GM19372 (cell line): ENCODE measurements at regions not wholly inside any gene's neighbourhood (a gene's known extent, or its start where the extent isn't known, plus 50 kb on each side); places are given as distances from the start of the nearest gene placed in this dataset.

Experiments used
- ATAC-seq: cut with Tn5 transposase; IDR thresholded peaks from one replicate; pipeline ENCODE4 v1.9.1; 2021; ENCODE audit warnings: mild to moderate bottlenecking, low read depth, moderate library complexity; ENCODE audit not compliant: unreplicated experiment

DNA sequence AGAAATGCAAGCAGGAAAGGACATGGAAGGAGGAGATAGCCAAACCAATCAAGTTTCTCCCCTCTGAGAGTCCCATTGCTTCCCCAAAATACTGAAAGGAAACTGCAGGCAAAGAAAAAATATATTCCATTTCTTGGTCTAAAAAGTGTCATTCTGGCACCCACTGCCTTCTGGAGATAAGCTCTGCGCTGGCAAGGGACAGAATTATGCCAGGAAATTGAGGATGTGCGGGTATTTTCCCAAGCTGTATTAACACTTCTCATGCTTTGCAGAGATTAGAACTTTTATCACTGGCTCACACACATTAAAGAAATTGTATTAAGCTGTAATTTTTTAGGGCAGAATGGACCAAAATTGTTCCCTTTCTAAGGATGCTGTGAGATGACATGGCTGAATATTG is 381.2 kb upstream of the DUSP10 start:
- ATAC-seq: no peak

DNA sequence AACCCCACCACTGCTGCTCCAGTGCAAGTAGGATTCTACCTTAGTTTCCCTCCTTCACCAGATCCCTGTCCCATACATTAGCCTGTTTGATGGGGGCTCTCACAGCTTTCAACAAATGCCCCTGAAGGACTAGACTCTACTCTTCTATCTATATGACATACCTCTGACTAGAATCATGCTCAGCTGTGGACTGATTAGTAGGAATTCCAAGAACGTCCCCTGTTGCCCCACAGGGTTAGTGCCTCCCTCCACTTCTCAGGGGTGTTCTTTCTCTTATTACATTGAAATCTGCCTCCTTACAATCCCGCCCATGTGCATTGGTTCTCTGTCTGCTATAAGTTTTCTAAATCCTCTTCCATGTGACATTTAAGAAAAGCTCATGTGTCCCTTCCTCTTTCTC is 375.9 kb upstream of the DUSP10 start:
- ATAC-seq: no peak

GRCh38 chr1:222114536-222115156 is 372.8 kb upstream of the DUSP10 start:
- ATAC-seq: no peak

GRCh38 chr1:222109836-222110235 is 367.9 kb upstream of the DUSP10 start:
- ATAC-seq: no peak

DNA sequence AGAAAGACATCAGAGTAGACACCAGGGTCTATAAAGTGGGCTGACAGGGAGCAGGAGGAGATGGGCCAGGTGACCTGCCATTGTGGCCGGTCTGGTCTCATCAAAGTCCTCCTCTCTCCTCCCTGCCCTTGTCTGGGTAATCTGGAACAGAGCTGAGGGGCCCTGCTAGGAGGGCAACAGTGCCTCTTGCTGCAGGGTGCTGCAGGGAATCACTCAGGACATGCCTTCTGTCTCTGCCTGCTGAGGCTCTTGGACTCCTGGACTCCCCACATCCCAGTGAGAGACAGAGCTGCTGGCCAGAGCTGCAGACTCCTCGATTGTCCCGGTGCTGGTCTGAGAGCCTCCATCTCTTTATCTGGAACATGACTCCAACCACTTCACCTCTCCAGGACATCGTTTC is 366.1 kb upstream of the DUSP10 start:
- ATAC-seq: no peak

GRCh38 chr1:222107267-222107666 is 365.4 kb upstream of the DUSP10 start:
- no peak for ATAC-seq

DNA sequence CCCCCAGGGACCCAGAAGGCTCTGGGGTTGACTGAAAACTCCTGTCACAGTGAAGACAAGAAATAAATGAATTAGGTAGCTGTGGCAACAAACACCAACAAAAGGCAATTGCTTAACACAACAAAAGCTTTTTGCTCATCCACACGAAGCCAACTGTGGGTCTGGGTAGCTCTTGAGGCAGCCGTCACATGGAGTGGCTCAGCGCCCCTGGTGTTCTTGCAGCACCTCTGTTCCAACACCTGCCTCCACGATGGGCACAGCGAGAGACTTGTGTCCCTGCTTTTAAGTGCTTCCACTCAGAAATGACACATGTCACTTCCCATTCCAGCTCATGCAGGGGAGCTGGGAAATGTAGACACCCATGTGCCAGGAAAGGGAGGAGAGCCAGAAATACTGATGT is 364.5 kb upstream of the DUSP10 start:
- ATAC-seq: no peak

GRCh38 chr1:222105861-222106260 is 364.0 kb upstream of the DUSP10 start:
- no peak for ATAC-seq

DNA sequence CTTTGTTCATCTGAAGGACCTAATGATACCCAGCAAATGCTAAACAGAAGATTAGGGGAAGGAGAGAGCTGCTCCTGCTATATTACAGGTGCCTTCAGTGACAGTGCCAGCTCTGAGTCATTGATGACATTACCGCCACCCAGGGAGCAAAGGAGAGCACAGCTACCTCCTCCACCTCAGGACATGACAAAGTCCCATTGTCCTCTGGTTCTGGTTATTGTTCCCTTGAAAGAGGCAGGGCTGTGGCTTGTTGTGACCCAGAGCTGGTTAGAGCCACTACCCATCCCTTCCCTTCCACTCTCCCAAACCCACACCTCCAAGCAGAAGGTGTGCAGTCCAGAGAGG is 363.5 kb upstream of the DUSP10 start:
- ATAC-seq: peak; percentile 62

DNA sequence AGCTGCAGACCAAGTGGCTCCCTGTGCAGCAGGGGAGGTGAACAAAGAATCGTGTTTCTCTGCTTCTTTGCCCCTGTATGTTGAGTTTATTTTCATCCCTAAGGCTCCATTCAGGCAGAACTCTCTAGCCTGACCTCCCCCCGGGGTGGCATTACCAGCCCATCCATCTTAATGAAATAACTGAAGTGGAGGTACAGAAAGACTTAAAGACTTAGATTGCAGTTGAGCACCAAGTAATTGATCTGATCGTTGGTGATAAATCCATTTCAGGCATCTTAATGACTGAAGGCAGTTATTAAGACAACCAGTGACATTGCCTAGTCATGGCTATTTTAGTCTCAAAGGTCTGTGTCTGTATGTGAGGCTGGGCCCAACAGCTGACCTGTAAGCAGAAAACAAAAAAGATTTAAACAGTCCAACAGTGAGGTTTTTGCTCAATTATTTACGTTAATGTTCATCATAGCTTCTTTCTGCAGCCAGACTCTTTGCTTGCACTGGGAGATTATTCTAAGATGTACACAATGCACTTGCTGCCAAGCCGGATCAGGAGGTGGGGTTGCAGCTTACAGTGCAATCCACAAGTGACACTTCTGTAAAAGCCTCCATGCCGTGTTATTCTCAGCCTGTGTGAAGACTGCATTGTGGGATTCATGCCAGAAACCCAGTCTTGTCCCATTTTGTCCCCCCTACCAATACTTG is 363.0 kb upstream of the DUSP10 start:
- no peak for ATAC-seq

DNA sequence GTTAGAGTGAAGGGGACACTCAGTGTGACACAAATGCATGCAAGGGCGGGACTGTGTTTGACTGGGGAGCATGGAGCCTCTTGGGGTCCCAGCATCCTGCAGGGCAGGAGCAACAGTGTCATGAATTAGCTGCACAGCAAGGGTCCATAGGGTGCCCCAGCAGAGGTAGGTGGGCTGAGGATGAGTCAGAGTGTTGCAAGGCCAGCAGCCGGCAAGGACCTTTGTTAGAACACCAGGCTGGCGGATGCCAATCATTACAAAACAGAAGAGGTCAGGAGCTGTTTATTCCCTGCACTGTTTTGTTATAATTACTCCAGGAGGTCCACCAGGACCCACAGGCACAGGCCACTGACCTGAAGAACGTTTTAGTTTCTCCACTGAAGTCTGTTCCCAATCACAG is 362.2 kb upstream of the DUSP10 start:
- ATAC-seq: no peak

DNA sequence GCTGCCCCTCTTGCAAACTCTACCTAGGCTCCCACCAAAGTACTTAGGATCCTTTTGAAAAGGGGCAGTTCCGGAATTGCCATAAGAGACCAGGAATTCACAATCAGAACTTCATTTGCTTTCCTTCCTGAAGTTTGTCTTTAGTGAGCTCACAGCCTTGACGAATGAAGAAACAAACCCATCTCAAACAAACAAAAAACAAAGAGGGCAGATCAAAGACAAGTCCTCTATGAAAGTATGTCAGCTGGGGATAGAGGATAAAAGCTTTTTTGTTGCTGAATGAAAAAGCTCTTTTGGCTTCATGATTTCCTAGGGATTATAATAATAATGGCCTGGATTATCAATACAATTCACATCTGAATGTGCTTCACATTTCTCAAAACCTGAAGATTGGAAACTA is 357.9 kb upstream of the DUSP10 start:
- ATAC-seq: no peak

DNA sequence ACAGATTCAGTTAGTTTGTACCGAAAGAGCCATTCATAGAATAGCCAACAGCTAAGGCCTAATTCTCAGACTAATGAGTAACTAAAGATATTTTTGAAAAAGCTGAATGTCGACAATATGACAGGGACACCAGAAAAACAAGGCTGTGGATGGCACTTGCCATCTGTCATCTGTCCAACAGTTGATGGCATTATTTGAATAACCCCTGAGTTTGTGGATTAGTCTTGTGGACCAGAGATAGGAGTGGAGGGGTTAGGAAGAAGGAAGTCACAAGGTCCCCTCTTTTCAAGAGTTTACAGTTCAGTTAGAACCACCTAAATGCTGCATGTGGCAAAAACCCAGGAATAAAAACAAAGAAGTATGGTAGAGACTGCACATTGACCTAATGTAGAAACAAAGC is 356.5 kb upstream of the DUSP10 start:
- ATAC-seq: no peak

DNA sequence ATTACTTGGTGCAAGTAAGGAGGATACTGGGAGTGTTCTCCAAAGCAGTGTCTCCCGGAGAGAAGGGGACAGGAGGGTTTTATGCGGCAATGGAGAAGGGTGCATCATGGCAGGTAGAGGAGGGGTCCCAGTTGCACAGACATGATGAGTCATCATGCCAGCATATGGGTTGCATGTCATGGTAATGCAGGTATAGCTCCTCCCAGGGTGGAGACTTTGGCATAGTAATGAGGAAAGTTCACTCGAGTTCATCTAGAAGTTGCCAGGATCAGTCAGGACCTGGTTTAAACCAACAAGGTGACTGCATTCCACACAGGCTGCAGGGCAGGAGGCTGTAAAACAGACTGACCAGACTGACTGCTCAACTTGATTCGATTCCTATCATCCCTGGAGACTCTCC is 355.7 kb upstream of the DUSP10 start:
- ATAC-seq: no peak

- no peak for ATAC-seq
Observed at GRCh38 chr1:222096883-222097282, 355.0 kb upstream of the DUSP10 start.

- ATAC-seq: no peak
Observed at GRCh38 chr1:222096476-222096772, 354.5 kb upstream of the DUSP10 start.

DNA sequence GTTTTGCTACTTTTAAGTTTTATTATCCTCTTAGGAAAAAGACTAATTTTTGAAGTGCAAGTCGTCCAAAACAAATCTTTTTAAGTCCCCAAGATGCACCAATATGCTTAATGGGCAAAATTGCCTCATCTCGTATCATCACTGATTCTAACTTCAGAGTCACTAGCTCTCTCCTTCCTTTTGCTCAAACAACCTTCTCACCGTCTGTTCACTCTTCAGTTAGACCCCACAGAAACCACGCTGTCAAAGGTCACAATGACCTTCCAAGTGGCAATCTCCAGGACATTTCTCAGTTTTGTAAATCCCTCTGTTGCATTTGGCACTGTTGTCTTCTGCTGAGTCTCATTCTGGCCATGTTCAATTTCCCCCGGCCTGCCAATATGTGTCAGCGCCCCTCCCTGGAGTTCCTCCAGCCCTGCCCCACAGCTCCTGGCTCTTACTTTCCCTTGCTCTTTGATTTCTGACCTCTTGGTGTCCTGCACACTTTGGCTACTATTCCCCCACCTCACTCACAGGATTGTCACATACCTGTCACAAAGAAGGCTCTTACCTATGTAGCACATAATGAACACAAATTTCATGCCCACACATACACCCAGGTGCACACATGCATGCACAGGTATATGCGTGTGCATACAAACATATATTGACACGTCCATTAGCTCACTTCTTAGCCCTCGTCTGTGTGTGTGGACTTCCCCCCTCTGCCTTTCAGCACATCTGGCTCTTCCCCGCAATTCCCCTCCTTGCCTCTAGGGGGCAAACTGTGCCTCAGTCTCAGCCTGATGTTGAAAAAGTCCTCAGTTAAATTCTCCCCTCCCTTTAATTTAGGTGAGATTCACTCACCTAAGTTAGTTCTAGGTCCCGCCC is 354.0 kb upstream of the DUSP10 start:
- ATAC-seq: peak; percentile 68

DNA sequence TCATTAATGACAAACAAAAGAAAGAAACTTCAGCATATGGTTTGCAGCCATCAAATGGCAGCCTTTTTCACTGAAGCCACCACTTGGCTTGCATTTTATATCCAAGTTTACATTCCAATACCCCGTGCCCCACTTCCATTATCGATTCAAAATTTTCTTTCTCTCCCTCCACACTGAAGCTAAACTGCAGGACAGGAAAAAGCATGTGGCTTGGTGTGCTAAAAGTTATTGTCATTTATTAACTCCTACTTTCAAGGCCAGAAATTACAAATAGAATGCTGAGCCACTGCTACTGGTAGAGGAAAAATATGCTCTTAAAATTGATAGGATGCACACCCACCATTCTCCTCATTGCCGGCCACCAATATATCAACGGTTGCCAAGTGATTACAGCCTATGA is 351.6 kb upstream of the DUSP10 start:
- no peak for ATAC-seq

DNA sequence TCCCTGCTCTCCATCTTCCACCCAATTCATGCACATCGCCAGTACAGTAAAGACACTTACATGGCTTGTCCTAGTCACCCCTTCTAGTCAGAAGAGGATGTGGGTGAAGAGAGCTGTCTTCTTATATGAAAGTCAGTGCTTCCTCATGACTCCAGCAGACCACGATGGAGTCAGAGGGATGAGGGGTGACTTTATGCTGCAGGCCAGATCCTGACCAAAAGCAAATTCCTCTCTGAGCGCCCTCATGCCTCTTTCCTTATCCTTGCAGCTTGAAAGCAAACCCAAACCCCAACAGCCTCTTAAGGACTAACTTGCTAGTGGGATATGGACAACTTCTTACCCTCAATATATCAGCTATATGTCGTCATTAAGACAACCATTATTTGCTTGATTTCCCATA is 348.2 kb upstream of the DUSP10 start:
- ATAC-seq: no peak

DNA sequence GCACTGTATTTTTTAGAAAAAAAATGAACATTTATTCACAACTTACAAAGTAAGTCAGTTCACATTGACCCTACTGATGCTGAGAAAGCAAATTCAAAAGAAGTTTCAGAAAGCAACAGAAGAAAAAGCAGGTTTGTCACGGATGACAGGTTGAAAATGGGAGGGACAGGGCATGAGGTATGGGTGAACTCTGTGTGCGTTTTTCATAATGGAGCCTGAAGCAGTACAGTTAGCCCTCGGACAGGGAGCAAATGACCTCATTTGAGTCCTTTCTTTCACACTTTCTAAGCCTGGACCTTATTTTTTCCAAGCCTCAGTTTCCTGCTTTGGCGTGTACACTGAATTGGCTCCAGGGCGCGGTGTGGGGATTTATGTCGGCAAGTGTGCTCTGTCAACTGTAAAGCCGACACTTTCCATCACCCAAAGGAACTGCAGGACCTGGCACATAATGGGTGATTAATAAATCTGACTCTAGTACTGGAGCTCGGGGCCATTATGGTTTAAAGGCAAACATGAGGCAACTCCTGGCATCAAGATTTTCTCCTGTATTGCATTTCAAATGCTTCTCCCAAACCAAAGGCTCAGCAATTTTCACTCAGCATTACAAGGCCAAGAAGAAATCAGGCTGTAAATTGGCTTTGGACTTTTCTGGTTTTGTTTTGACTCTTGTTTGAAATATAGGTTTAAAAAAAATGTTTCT is 345.5 kb upstream of the DUSP10 start:
- ATAC-seq: no peak

- no peak for ATAC-seq
Observed at GRCh38 chr1:222084996-222085395, 343.1 kb upstream of the DUSP10 start.
